Uterus (tissue), 3 donors: ENCODE measurements at regions not wholly inside any gene's neighbourhood (a gene's known extent, or its start where the extent isn't known, plus 50 kb on each side); places are given as distances from the start of the nearest gene placed in this dataset.

Experiments
- DNase-seq, 2 donors: peaks; one replicate each; pipeline ENCODE4 v3.0.0-alpha.2; 2019 to 2020
- H3K27ac ChIP-seq, 2 donors: fragments of 200-600 bp; sonication (generic); 1 replicate in 1 of 2; 2 replicates in 1 of 2; pipeline ENCODE4 v1.5.1; 2016 to 2018
- H3K27me3 ChIP-seq, 2 donors: fragments of 200-600 bp; sonication (generic); one replicate each; pipeline ENCODE4 v1.5.1; 2018 to 2019; ENCODE audit warnings: control low read depth in 1 of 2
- H3K36me3 ChIP-seq, 2 donors: fragments of 200-600 bp; sonication (generic); one replicate each; pipeline ENCODE4 v1.5.1; 2019; ENCODE audit warnings: control low read depth in 1 of 2
- H3K4me1 ChIP-seq, 2 donors: fragments of 200-600 bp; sonication (generic); one replicate each; pipeline ENCODE4 v1.5.1; 2018 to 2019; ENCODE audit warnings: control low read depth in 1 of 2
- H3K4me3 ChIP-seq, 2 donors: fragments of 200-600 bp; sonication (generic); 1 replicate in 1 of 2; 2 replicates in 1 of 2; pipeline ENCODE4 v1.5.1; 2018 to 2019; ENCODE audit warnings: mild to moderate bottlenecking in 1 of 2
- H3K9me3 ChIP-seq, 2 donors: fragments of 200-600 bp; sonication (generic); one replicate each; pipeline ENCODE4 v1.5.1; 2019; ENCODE audit warnings: control low read depth in 1 of 2
- CTCF ChIP-seq, 4 experiments: fragments of 200-600 bp in 2 of 4; fragments of 450-650 bp in 2 of 4; sonication (generic) in 2 of 4; IDR thresholded peaks; one replicate each; pipeline ENCODE4 v1.5.1; 2016 to 2019; ENCODE audit warnings: antibody characterized with exemption in 4 of 4, mild to moderate bottlenecking in 2 of 4, moderate library complexity in 1 of 4
- POLR2A ChIP-seq, 2 donors: fragments of 450-650 bp; IDR thresholded peaks; one replicate each; pipeline ENCODE4 v1.6.1; 2016; ENCODE audit warnings: antibody characterized with exemption in 2 of 2, mild to moderate bottlenecking in 1 of 2, moderate library complexity in 1 of 2
- intact Hi-C: fragments of 100-400 bp; cut with DNase I; formaldehyde crosslinking; loops from one replicate; pipeline ENCODE4 v1.15.1; 2023; ENCODE audit warnings: low total_unique reads
- donor health status: DM: yes; HTN: yes; CAD: no.

- intact Hi-C loops, result no loop called here
- Histone ChIP-seq H3K4me1 (no peaks in the 10 kb centered on the region), H3K27ac (no peak overlapping the region), H3K9me3 (no peaks in the 10 kb centered on the region), H3K27me3 (no peaks in the 10 kb centered on the region), H3K4me3 (no peak overlapping the region), H3K36me3 (no peaks in the 10 kb centered on the region)
- DNase-seq, result no peak
- no peak for TF ChIP-seq POLR2A (IDR thresholded peaks at IDR 0.05)
- TF ChIP-seq CTCF (IDR thresholded peaks at IDR 0.05), result no peak
Measured at GRCh38 chr1:189463166-189463565, 1014.5 kb downstream of the BRINP3 start.

- H3K27me3 ChIP-seq, result no peaks in the 10 kb centered on the region
- H3K4me3 ChIP-seq, result no peak overlapping the region
- no peaks in the 10 kb centered on the region for H3K36me3 ChIP-seq
- no peaks in the 10 kb centered on the region for H3K4me1 ChIP-seq
- H3K27ac ChIP-seq, result no peak overlapping the region
- no peak for DNase-seq
- H3K9me3 ChIP-seq, result no peaks in the 10 kb centered on the region
- intact Hi-C loops, result no loop called here
- no peak for TF ChIP-seq POLR2A (IDR thresholded peaks at IDR 0.05)
- TF ChIP-seq CTCF (IDR thresholded peaks at IDR 0.05), result no peak
Measured at GRCh38 chr1:189496768-189497167, 980.9 kb downstream of the BRINP3 start.

GRCh38 chr1:189499736-189500135 is 977.9 kb downstream of the BRINP3 start:
- Histone ChIP-seq H3K27ac (no peak overlapping the region), H3K9me3 (no peaks in the 10 kb centered on the region), H3K36me3 (no peaks in the 10 kb centered on the region), H3K4me3 (no peak overlapping the region), H3K4me1 (no peaks in the 10 kb centered on the region), H3K27me3 (no peaks in the 10 kb centered on the region)
- intact Hi-C loops, result no loop called here
- DNase-seq, result no peak
- TF ChIP-seq CTCF (IDR thresholded peaks at IDR 0.05) (no peak), POLR2A (IDR thresholded peaks at IDR 0.05) (no peak)

- no peaks in the 10 kb centered on the region for H3K4me1 ChIP-seq
- TF ChIP-seq CTCF (IDR thresholded peaks at IDR 0.05) (no peak), POLR2A (IDR thresholded peaks at IDR 0.05) (no peak)
- H3K27ac ChIP-seq, result no peak overlapping the region
- intact Hi-C loops, result no loop called here
- H3K9me3 ChIP-seq, result no peaks in the 10 kb centered on the region
- no peaks in the 10 kb centered on the region for H3K36me3 ChIP-seq
- H3K27me3 ChIP-seq, result no peaks in the 10 kb centered on the region
- DNase-seq, result no peak
- H3K4me3 ChIP-seq, result no peak overlapping the region
Measured at GRCh38 chr1:189500778-189501177, 976.9 kb downstream of the BRINP3 start.

GRCh38 chr1:189510827-189511226 is 966.8 kb downstream of the BRINP3 start:
- intact Hi-C loops, result no loop called here
- H3K36me3 ChIP-seq, result peaks cover 0 to 3% of the 10 kb centered on the region in 2 donors
- no peaks in the 10 kb centered on the region for H3K4me1 ChIP-seq
- no peak overlapping the region for H3K4me3 ChIP-seq
- H3K27me3 ChIP-seq, result no peaks in the 10 kb centered on the region
- H3K9me3 ChIP-seq, result no peaks in the 10 kb centered on the region
- no peak for TF ChIP-seq POLR2A (IDR thresholded peaks at IDR 0.05)
- no peak for TF ChIP-seq CTCF (IDR thresholded peaks at IDR 0.05)
- no peak for DNase-seq
- H3K27ac ChIP-seq, result no peak overlapping the region
